ENCODE measurements at regions not wholly inside any gene's neighbourhood (a gene's known extent, or its start where the extent isn't known, plus 50 kb on each side); places are given as distances from the start of the nearest gene placed in this dataset.

DNA sequence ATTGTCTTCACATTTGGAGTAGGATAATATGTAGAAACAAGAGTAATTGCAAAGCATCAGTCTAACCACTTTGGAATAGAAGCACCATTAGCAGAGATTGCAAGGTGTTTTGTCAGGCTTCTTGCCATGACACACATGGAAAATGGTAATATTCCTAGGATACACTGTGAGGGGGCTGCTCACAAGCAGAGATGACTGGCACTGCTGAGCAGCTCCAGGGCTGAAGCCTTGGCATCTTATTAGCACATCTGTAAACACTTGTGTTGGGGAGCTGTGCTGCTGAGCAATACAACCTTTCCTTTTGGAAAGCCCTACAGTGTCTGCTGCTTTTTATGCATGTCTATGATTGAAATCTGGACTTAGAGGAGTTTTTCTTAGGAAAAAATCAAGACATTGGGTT, 602.2 kb downstream of the XIRP2 start:
- H3K9me3 ChIP-seq (ENCODE audit: control extremely low read depth in 1 of 5, control insufficient read depth in 4 of 5, insufficient read depth in 2 of 5, low read depth in 1 of 5, low read length in 4 of 5) = no peaks in the 10 kb centered on the region
- H3K4me3 ChIP-seq (ENCODE audit: control insufficient read depth in 1 of 7, extremely low read depth in 1 of 7, insufficient read depth in 4 of 7, low read depth in 2 of 7, low read length in 6 of 7) = no peak overlapping the region
- ChIA-PET POLR2A (no interaction called here), CTCF (no interaction called here)
- DNase-seq = no peak
- no peaks in the 10 kb centered on the region for H3K36me3 ChIP-seq (ENCODE audit: control insufficient read depth in 4 of 4, insufficient read depth in 4 of 4, low read length in 3 of 4)
- no peak overlapping the region for H3K27ac ChIP-seq (ENCODE audit: insufficient read depth in 1 of 2, low read depth in 1 of 2, low read length in 2 of 2, poor library complexity in 1 of 2, severe bottlenecking in 2 of 2)
- no peaks in the 10 kb centered on the region for H3K4me1 ChIP-seq (ENCODE audit: control extremely low read depth in 1 of 4, control insufficient read depth in 4 of 4, insufficient read depth in 4 of 4, low read length in 3 of 4)
- no peaks in the 10 kb centered on the region for H3K27me3 ChIP-seq (replicated peaks in 2 of 5; ENCODE audit: control insufficient read depth in 4 of 5, insufficient read depth in 5 of 5, low read length in 4 of 5)

DNA sequence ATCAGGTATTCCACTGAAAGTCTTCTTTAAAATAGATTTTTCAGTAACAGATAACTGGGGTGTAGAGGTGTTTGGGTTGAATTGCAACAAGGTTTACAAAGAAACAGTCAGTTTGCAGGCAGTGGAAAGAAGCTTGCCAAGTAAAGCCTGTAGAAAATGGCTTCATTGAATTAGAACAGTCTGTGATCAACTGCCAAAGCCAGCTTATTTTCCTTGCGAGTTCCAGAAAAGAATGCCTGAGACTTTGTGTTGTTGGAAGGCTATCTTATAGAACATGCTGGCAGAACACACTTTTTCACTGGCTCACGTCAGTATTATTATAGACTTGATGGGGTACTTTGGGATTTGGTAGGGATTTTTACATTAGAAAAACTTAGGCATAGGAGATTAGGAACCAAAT, 601.0 kb downstream of the XIRP2 start:
- CTCF ChIA-PET = no interaction called here
- no peak overlapping the region for H3K27ac ChIP-seq (ENCODE audit: insufficient read depth in 1 of 2, low read depth in 1 of 2, low read length in 2 of 2, poor library complexity in 1 of 2, severe bottlenecking in 2 of 2)
- H3K4me3 ChIP-seq (ENCODE audit: control insufficient read depth in 1 of 7, extremely low read depth in 1 of 7, insufficient read depth in 4 of 7, low read depth in 2 of 7, low read length in 6 of 7) = no peak overlapping the region
- POLR2A ChIA-PET = no interaction called here
- no peaks in the 10 kb centered on the region for H3K27me3 ChIP-seq (replicated peaks in 2 of 5; ENCODE audit: control insufficient read depth in 4 of 5, insufficient read depth in 5 of 5, low read length in 4 of 5)
- H3K4me1 ChIP-seq (ENCODE audit: control extremely low read depth in 1 of 4, control insufficient read depth in 4 of 4, insufficient read depth in 4 of 4, low read length in 3 of 4) = no peaks in the 10 kb centered on the region
- no peaks in the 10 kb centered on the region for H3K9me3 ChIP-seq (ENCODE audit: control extremely low read depth in 1 of 5, control insufficient read depth in 4 of 5, insufficient read depth in 2 of 5, low read depth in 1 of 5, low read length in 4 of 5)
- WGBS (ENCODE audit: insufficient coverage) = 95% methylated on average over 2 of the region's 2 CpGs
- no peaks in the 10 kb centered on the region for H3K36me3 ChIP-seq (ENCODE audit: control insufficient read depth in 4 of 4, insufficient read depth in 4 of 4, low read length in 3 of 4)
- DNase-seq = no peak

DNA sequence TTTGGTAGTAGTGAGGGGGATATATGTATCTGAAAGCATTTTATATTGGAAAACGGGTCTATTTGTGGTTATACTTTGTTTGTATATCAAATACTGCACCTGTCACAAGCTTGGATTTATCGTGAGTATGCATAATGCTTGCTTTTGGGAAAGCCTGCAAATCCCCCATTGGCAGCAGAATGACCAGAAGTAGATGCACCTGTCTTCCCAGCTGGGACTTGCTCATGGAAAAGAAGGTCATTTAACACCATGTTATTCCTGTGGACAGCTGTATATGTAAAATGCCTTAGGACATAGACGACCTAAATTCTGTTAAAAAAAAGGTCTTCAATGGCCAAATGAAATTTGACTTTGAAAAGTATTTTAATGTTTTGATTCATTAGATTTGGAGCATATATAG, 599.4 kb downstream of the XIRP2 start:
- ChIA-PET POLR2A (no interaction called here), CTCF (no interaction called here)
- no peaks in the 10 kb centered on the region for H3K9me3 ChIP-seq (ENCODE audit: control extremely low read depth in 1 of 5, control insufficient read depth in 4 of 5, insufficient read depth in 2 of 5, low read depth in 1 of 5, low read length in 4 of 5)
- no peak overlapping the region for H3K27ac ChIP-seq (ENCODE audit: insufficient read depth in 1 of 2, low read depth in 1 of 2, low read length in 2 of 2, poor library complexity in 1 of 2, severe bottlenecking in 2 of 2)
- 90% methylated on average over 2 of the region's 3 CpGs for WGBS (ENCODE audit: insufficient coverage)
- H3K36me3 ChIP-seq (ENCODE audit: control insufficient read depth in 4 of 4, insufficient read depth in 4 of 4, low read length in 3 of 4) = no peaks in the 10 kb centered on the region
- H3K4me3 ChIP-seq (ENCODE audit: control insufficient read depth in 1 of 7, extremely low read depth in 1 of 7, insufficient read depth in 4 of 7, low read depth in 2 of 7, low read length in 6 of 7) = no peak overlapping the region
- no peak for DNase-seq
- H3K27me3 ChIP-seq (replicated peaks in 2 of 5; ENCODE audit: control insufficient read depth in 4 of 5, insufficient read depth in 5 of 5, low read length in 4 of 5) = no peaks in the 10 kb centered on the region
- H3K4me1 ChIP-seq (ENCODE audit: control extremely low read depth in 1 of 4, control insufficient read depth in 4 of 4, insufficient read depth in 4 of 4, low read length in 3 of 4) = no peaks in the 10 kb centered on the region

DNA sequence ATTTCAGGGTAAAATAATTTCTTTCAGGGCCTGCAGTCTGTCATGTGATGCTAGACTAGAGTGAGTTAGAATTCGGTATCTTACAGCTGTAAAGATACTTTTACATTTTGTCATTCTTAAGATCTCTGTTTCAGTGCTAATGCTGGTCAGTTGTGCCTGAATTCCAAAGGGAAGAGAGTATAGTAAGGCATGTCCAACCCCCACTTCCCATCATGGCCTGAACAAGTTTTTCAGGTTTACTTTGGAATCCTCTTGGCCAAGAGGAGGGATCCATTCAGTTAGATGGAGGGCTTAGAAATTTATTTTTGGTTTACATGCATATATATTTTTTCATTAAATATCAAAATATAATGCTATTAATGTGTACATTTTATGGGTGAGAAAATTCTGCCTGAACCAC, 596.6 kb downstream of the XIRP2 start:
- no peak overlapping the region for H3K4me3 ChIP-seq (ENCODE audit: control insufficient read depth in 1 of 7, extremely low read depth in 1 of 7, insufficient read depth in 4 of 7, low read depth in 2 of 7, low read length in 6 of 7)
- no peaks in the 10 kb centered on the region for H3K9me3 ChIP-seq (ENCODE audit: control extremely low read depth in 1 of 5, control insufficient read depth in 4 of 5, insufficient read depth in 2 of 5, low read depth in 1 of 5, low read length in 4 of 5)
- no peaks in the 10 kb centered on the region for H3K36me3 ChIP-seq (ENCODE audit: control insufficient read depth in 4 of 4, insufficient read depth in 4 of 4, low read length in 3 of 4)
- no peaks in the 10 kb centered on the region for H3K4me1 ChIP-seq (ENCODE audit: control extremely low read depth in 1 of 4, control insufficient read depth in 4 of 4, insufficient read depth in 4 of 4, low read length in 3 of 4)
- no peak overlapping the region for H3K27ac ChIP-seq (ENCODE audit: insufficient read depth in 1 of 2, low read depth in 1 of 2, low read length in 2 of 2, poor library complexity in 1 of 2, severe bottlenecking in 2 of 2)
- CTCF ChIA-PET = no interaction called here
- no peaks in the 10 kb centered on the region for H3K27me3 ChIP-seq (replicated peaks in 2 of 5; ENCODE audit: control insufficient read depth in 4 of 5, insufficient read depth in 5 of 5, low read length in 4 of 5)
- POLR2A ChIA-PET = no interaction called here
- no peak for DNase-seq
- no CpG with 5 or more reads among the region's 1 CpG for WGBS (ENCODE audit: insufficient coverage)

DNA sequence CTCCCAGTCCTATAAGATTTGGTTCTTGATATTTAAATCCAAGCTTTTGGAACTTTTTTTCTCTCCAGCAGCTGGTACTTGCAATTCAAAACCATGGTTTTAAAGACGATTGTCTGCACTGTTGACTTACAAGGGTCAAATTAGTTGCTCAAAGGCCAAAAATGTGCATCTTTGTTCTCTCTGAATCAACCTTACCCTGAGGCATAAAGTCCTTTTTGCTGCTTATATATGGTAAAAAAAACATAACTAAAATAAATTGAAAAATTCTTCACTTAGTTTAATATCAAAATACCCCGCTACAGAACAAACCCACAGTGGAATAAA, 592.7 kb downstream of the XIRP2 start:
- POLR2A ChIA-PET = no interaction called here
- H3K4me3 ChIP-seq (ENCODE audit: control insufficient read depth in 1 of 7, extremely low read depth in 1 of 7, insufficient read depth in 4 of 7, low read depth in 2 of 7, low read length in 6 of 7) = no peak overlapping the region
- H3K27me3 ChIP-seq (replicated peaks in 2 of 5; ENCODE audit: control insufficient read depth in 4 of 5, insufficient read depth in 5 of 5, low read length in 4 of 5) = no peaks in the 10 kb centered on the region
- 100% methylated on average over 1 of the region's 2 CpGs for whole genome bisulfite sequencing (ENCODE audit: insufficient coverage)
- H3K4me1 ChIP-seq (ENCODE audit: control extremely low read depth in 1 of 4, control insufficient read depth in 4 of 4, insufficient read depth in 4 of 4, low read length in 3 of 4) = no peaks in the 10 kb centered on the region
- H3K9me3 ChIP-seq (ENCODE audit: control extremely low read depth in 1 of 5, control insufficient read depth in 4 of 5, insufficient read depth in 2 of 5, low read depth in 1 of 5, low read length in 4 of 5) = no peaks in the 10 kb centered on the region
- no peak overlapping the region for H3K27ac ChIP-seq (ENCODE audit: insufficient read depth in 1 of 2, low read depth in 1 of 2, low read length in 2 of 2, poor library complexity in 1 of 2, severe bottlenecking in 2 of 2)
- CTCF ChIA-PET = no interaction called here
- H3K36me3 ChIP-seq (ENCODE audit: control insufficient read depth in 4 of 4, insufficient read depth in 4 of 4, low read length in 3 of 4) = no peaks in the 10 kb centered on the region
- DNase-seq = no peak

DNA sequence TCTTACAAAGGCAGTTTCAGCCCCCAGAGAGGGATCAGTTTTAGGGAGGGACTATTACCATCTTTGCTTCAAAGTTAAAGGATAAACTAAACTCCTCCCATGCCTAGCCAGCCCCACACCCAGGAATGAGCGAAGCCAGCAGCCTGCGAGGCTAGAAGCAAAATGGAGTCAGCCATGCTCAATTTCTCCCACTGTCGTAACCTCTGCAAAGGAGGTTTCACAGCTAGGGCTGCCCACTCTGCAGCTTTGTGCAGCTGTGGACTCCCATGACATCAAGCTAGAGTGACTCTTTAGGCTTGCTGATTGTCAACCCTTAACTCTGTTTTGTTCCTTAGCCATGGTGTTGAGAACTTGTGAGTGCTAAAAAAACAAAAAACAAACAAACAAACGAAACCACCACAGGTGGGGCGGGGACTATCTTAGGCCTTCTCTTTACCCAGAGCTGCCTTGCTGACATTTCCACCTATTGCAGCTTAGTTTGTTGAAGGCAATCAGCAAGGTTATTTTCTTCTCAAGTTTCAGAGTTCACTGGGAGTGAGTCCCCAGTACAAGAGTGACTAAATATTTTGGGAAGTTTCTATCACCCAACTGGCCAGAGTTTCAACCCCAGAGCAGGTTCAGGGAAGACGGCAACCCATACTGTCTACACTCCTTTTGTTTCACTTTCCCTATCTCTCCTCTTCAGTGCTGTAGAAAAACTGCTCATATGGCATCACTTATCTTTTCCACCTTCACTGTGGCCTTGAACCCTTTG, 592.1 kb downstream of the XIRP2 start:
- WGBS (ENCODE audit: insufficient coverage) = 98% methylated on average over 6 of the region's 6 CpGs
- POLR2A ChIA-PET = no interaction called here
- H3K27ac ChIP-seq (ENCODE audit: insufficient read depth in 1 of 2, low read depth in 1 of 2, low read length in 2 of 2, poor library complexity in 1 of 2, severe bottlenecking in 2 of 2) = no peak overlapping the region
- CTCF ChIA-PET = no interaction called here
- no peak for DNase-seq
- H3K4me3 ChIP-seq (ENCODE audit: control insufficient read depth in 1 of 7, extremely low read depth in 1 of 7, insufficient read depth in 4 of 7, low read depth in 2 of 7, low read length in 6 of 7) = no peak overlapping the region
- no peaks in the 10 kb centered on the region for H3K27me3 ChIP-seq (replicated peaks in 2 of 5; ENCODE audit: control insufficient read depth in 4 of 5, insufficient read depth in 5 of 5, low read length in 4 of 5)
- no peaks in the 10 kb centered on the region for H3K4me1 ChIP-seq (ENCODE audit: control extremely low read depth in 1 of 4, control insufficient read depth in 4 of 4, insufficient read depth in 4 of 4, low read length in 3 of 4)
- H3K9me3 ChIP-seq (ENCODE audit: control extremely low read depth in 1 of 5, control insufficient read depth in 4 of 5, insufficient read depth in 2 of 5, low read depth in 1 of 5, low read length in 4 of 5) = no peaks in the 10 kb centered on the region
- H3K36me3 ChIP-seq (ENCODE audit: control insufficient read depth in 4 of 4, insufficient read depth in 4 of 4, low read length in 3 of 4) = no peaks in the 10 kb centered on the region

DNA sequence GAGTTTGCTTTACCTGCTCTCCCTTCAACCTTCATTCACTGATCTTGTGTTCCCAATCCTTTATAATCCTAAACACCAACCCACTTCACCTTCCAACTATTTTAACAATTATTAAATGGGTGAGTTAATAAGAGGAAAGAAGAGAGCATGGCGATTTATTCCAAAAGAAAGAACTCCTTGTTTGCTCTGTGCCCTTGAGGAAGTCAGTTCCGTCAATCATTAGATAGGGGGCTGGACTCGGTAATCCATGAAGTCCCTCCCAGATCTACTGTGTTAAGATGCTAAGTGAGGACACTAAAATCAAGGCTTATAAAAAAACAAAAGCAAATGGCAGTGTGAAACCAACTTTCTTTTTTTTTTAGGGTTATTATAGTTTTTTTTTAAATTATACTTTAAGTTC, 589.9 kb downstream of the XIRP2 start:
- 100% methylated on average over 1 of the region's 3 CpGs for WGBS (ENCODE audit: insufficient coverage)
- DNase-seq = no peak
- CTCF ChIA-PET = no interaction called here
- Histone ChIP-seq H3K36me3 (ENCODE audit: control insufficient read depth in 4 of 4, insufficient read depth in 4 of 4, low read length in 3 of 4) (no peaks in the 10 kb centered on the region), H3K27ac (ENCODE audit: insufficient read depth in 1 of 2, low read depth in 1 of 2, low read length in 2 of 2, poor library complexity in 1 of 2, severe bottlenecking in 2 of 2) (no peak overlapping the region), H3K4me1 (ENCODE audit: control extremely low read depth in 1 of 4, control insufficient read depth in 4 of 4, insufficient read depth in 4 of 4, low read length in 3 of 4) (no peaks in the 10 kb centered on the region), H3K4me3 (ENCODE audit: control insufficient read depth in 1 of 7, extremely low read depth in 1 of 7, insufficient read depth in 4 of 7, low read depth in 2 of 7, low read length in 6 of 7) (no peak overlapping the region), H3K27me3 (replicated peaks in 2 of 5; ENCODE audit: control insufficient read depth in 4 of 5, insufficient read depth in 5 of 5, low read length in 4 of 5) (no peaks in the 10 kb centered on the region), H3K9me3 (ENCODE audit: control extremely low read depth in 1 of 5, control insufficient read depth in 4 of 5, insufficient read depth in 2 of 5, low read depth in 1 of 5, low read length in 4 of 5) (no peaks in the 10 kb centered on the region)
- POLR2A ChIA-PET = no interaction called here
